ENCODE measurements at regions not wholly inside any gene's neighbourhood (a gene's known extent, or its start where the extent isn't known, plus 50 kb on each side); places are given as distances from the start of the nearest gene placed in this dataset.

DNA sequence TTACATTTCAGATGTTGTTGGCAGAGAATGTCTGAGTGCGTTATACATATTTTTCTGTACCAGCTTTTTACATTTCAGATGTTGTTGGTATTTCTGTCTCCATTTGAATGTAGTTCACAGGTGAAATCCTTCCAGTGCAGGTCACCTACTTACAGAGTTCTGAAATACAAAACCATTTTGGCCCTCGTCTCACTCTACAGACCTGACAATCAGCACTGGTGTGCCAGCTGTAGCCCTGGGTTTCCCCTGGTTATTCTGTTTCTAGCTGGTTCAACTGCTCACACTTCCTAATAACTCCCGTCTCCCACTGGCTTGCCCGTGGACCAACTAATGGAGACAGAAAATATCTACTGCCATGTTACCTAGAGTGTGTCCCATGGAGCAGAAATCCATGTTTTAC lies 87.5 kb upstream of the CDIN1 start:
- ChIA-PET CTCF (no interaction called here), RAD21 (ENCODE audit: low non-redundant PET in 1 of 2, low total read pairs in 2 of 2, uncharacterized antibody in 2 of 2, unreplicated experiment in 2 of 2) (no interaction called here), POLR2A (interaction anchor here (1.1 kb wide), 1 partner anchor 9 kb away, joined by 3 read pairs; no protein-coding TSS in a partner anchor)
- no peaks in the 10 kb centered on the region for H4K20me1 ChIP-seq (ENCODE audit: insufficient read depth)
- ATAC-seq (no peak), DNase-seq (ENCODE audit: low read depth, low spot score) (no peak)
- no peak overlapping the region for H3K27ac ChIP-seq (ENCODE audit: low read depth, low read length)
- H3K79me2 ChIP-seq (ENCODE audit: insufficient read depth, low read length): no peaks in the 10 kb centered on the region
- intact Hi-C loops (cut with micrococcal nuclease): no loop called here
- no peak overlapping the region for H3K9ac ChIP-seq (ENCODE audit: low read length)
- no peaks in the 10 kb centered on the region for H3K4me1 ChIP-seq (ENCODE audit: control insufficient read depth in 1 of 2, insufficient read depth in 2 of 2, low read length in 2 of 2)
- no peak for TF ChIP-seq CEBPB (IDR thresholded peaks at IDR 0.05; ENCODE audit: low read depth)
- no peak for TF ChIP-seq TCF7L2 (IDR thresholded peaks at IDR 0.05; ENCODE audit: borderline replicate concordance, extremely low read depth, insufficient read depth, insufficient read length)
- TF ChIP-seq ZFX (IDR thresholded peaks at IDR 0.05): no peak
- no peak for TF ChIP-seq RAD21 (IDR thresholded peaks at IDR 0.05; ENCODE audit: low read depth)
- no peak for TF ChIP-seq SRF (IDR thresholded peaks at IDR 0.05; ENCODE audit: low read depth)
- no peak for TF ChIP-seq EGR1 (IDR thresholded peaks at IDR 0.05; ENCODE audit: low read depth)
- TF ChIP-seq, protein P1, sequence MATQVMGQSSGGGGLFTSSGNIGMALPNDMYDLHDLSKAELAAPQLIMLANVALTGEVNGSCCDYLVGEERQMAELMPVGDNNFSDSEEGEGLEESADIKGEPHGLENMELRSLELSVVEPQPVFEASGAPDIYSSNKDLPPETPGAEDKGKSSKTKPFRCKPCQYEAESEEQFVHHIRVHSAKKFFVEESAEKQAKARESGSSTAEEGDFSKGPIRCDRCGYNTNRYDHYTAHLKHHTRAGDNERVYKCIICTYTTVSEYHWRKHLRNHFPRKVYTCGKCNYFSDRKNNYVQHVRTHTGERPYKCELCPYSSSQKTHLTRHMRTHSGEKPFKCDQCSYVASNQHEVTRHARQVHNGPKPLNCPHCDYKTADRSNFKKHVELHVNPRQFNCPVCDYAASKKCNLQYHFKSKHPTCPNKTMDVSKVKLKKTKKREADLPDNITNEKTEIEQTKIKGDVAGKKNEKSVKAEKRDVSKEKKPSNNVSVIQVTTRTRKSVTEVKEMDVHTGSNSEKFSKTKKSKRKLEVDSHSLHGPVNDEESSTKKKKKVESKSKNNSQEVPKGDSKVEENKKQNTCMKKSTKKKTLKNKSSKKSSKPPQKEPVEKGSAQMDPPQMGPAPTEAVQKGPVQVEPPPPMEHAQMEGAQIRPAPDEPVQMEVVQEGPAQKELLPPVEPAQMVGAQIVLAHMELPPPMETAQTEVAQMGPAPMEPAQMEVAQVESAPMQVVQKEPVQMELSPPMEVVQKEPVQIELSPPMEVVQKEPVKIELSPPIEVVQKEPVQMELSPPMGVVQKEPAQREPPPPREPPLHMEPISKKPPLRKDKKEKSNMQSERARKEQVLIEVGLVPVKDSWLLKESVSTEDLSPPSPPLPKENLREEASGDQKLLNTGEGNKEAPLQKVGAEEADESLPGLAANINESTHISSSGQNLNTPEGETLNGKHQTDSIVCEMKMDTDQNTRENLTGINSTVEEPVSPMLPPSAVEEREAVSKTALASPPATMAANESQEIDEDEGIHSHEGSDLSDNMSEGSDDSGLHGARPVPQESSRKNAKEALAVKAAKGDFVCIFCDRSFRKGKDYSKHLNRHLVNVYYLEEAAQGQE (IDR thresholded peaks at IDR 0.05; ENCODE audit: low read depth): no peak
- no peak for TF ChIP-seq EZH2 (IDR thresholded peaks at IDR 0.05)
- TF ChIP-seq POLR2AphosphoS5 (IDR thresholded peaks at IDR 0.05; ENCODE audit: low read depth, low read length): no peak
- TF ChIP-seq POLR2A (IDR thresholded peaks at IDR 0.05; ENCODE audit: borderline replicate concordance, extremely low read depth, insufficient read depth, insufficient read length): no peak
- TF ChIP-seq ELF1 (IDR thresholded peaks at IDR 0.05; ENCODE audit: borderline replicate concordance, low read depth): no peak
- TF ChIP-seq, protein P2, sequence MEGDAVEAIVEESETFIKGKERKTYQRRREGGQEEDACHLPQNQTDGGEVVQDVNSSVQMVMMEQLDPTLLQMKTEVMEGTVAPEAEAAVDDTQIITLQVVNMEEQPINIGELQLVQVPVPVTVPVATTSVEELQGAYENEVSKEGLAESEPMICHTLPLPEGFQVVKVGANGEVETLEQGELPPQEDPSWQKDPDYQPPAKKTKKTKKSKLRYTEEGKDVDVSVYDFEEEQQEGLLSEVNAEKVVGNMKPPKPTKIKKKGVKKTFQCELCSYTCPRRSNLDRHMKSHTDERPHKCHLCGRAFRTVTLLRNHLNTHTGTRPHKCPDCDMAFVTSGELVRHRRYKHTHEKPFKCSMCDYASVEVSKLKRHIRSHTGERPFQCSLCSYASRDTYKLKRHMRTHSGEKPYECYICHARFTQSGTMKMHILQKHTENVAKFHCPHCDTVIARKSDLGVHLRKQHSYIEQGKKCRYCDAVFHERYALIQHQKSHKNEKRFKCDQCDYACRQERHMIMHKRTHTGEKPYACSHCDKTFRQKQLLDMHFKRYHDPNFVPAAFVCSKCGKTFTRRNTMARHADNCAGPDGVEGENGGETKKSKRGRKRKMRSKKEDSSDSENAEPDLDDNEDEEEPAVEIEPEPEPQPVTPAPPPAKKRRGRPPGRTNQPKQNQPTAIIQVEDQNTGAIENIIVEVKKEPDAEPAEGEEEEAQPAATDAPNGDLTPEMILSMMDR (IDR thresholded peaks at IDR 0.05 in 2 of 3, conservative IDR thresholded peaks at IDR 0.05 in 1 of 3; ENCODE audit: borderline replicate concordance in 1 of 3, insufficient read depth in 1 of 3, low read depth in 2 of 3, low read length in 2 of 3): no peak
- TF ChIP-seq CBX3 (IDR thresholded peaks at IDR 0.05; ENCODE audit: low read depth): no peak
- no peak for TF ChIP-seq EZH2phosphoT487 (IDR thresholded peaks at IDR 0.05; ENCODE audit: borderline replicate concordance)
- no peak for TF ChIP-seq YY1 (IDR thresholded peaks at IDR 0.05; ENCODE audit: extremely low read depth, insufficient replicate concordance, low read depth, low read length)
- TF ChIP-seq, protein P3, sequence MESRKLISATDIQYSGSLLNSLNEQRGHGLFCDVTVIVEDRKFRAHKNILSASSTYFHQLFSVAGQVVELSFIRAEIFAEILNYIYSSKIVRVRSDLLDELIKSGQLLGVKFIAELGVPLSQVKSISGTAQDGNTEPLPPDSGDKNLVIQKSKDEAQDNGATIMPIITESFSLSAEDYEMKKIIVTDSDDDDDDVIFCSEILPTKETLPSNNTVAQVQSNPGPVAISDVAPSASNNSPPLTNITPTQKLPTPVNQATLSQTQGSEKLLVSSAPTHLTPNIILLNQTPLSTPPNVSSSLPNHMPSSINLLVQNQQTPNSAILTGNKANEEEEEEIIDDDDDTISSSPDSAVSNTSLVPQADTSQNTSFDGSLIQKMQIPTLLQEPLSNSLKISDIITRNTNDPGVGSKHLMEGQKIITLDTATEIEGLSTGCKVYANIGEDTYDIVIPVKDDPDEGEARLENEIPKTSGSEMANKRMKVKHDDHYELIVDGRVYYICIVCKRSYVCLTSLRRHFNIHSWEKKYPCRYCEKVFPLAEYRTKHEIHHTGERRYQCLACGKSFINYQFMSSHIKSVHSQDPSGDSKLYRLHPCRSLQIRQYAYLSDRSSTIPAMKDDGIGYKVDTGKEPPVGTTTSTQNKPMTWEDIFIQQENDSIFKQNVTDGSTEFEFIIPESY (IDR thresholded peaks at IDR 0.05; ENCODE audit: extremely low read depth, insufficient replicate concordance, low read length): no peak
- TF ChIP-seq ZNF274 (IDR thresholded peaks at IDR 0.05; ENCODE audit: low read depth, low read length): no peak
- no peak for TF ChIP-seq SIN3A (IDR thresholded peaks at IDR 0.05; ENCODE audit: low read depth)
- no peak for TF ChIP-seq SP1 (IDR thresholded peaks at IDR 0.05; ENCODE audit: low read depth)
- TF ChIP-seq, protein P4, sequence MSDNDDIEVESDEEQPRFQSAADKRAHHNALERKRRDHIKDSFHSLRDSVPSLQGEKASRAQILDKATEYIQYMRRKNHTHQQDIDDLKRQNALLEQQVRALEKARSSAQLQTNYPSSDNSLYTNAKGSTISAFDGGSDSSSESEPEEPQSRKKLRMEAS (IDR thresholded peaks at IDR 0.05): no peak
- no peaks in the 10 kb centered on the region for H3K9me2 ChIP-seq (ENCODE audit: insufficient read depth)
- H3K4me2 ChIP-seq (ENCODE audit: low read length): no peak overlapping the region
- no TSS peak for BruUV-seq (replicated peaks)
- H2AFZ ChIP-seq (ENCODE audit: low read depth, low read length, poor library complexity, severe bottlenecking): no peak overlapping the region
- H3K9me3 ChIP-seq (ENCODE audit: control insufficient read depth in 1 of 2, insufficient read depth in 1 of 2, low read depth in 1 of 2, low read length in 2 of 2): no peaks in the 10 kb centered on the region
- no peaks in the 10 kb centered on the region for H3K27me3 ChIP-seq (ENCODE audit: insufficient read depth, low read length)
- no peak overlapping the region for H3K4me3 ChIP-seq (replicated peaks in 1 of 2; ENCODE audit: low read depth in 1 of 2, low read length in 2 of 2)
- H3K36me3 ChIP-seq (ENCODE audit: control insufficient read depth in 1 of 2, insufficient read depth in 2 of 2, low read length in 2 of 2): no peaks in the 10 kb centered on the region

Measured in HCT116 (cell line).